ENCODE measurements at regions not wholly inside any gene's neighbourhood (a gene's known extent, or its start where the extent isn't known, plus 50 kb on each side); places are given as distances from the start of the nearest gene placed in this dataset.

DNA sequence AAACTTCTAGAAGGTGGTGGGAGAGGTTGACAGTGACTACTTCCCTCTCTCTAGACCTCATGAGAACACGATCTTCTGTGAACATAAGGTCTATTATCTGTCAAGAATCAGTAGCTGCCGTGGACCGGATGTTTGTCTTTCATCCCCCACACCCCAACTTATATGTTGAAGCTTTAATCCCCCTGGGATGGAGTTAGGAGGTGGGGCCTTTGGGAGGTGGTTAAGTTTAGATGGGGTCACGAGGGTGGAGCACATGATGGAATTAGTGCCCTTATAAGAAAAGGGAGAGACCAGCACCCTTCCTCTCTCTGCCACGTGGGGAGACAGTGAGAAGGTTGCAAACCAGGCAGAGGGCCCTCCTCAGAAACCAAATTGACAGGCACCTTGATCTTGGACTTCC, 409.1 kb downstream of the QKI start:
- Histone ChIP-seq H3K9ac (no peak overlapping the region), H3K27ac (no peak overlapping the region), H3K27me3 (ENCODE audit: insufficient read depth, low read depth) (no peaks in the 10 kb centered on the region), H3K4me3 (IDR thresholded peaks at IDR 0.05; ENCODE audit: insufficient read depth, low read depth, low read length) (no peak overlapping the region), H4K20me1 (ENCODE audit: insufficient read depth) (no peaks in the 10 kb centered on the region), H3K36me3 (ENCODE audit: insufficient read depth) (no peaks in the 10 kb centered on the region), H3K4me1 (ENCODE audit: low read depth, poor library complexity, severe bottlenecking) (no peaks in the 10 kb centered on the region), H3K4me2 (no peak overlapping the region), H2AFZ (ENCODE audit: low read depth) (no peak overlapping the region), H3K79me2 (ENCODE audit: insufficient read depth, low read depth) (no peaks in the 10 kb centered on the region)
- TF ChIP-seq, protein P1, sequence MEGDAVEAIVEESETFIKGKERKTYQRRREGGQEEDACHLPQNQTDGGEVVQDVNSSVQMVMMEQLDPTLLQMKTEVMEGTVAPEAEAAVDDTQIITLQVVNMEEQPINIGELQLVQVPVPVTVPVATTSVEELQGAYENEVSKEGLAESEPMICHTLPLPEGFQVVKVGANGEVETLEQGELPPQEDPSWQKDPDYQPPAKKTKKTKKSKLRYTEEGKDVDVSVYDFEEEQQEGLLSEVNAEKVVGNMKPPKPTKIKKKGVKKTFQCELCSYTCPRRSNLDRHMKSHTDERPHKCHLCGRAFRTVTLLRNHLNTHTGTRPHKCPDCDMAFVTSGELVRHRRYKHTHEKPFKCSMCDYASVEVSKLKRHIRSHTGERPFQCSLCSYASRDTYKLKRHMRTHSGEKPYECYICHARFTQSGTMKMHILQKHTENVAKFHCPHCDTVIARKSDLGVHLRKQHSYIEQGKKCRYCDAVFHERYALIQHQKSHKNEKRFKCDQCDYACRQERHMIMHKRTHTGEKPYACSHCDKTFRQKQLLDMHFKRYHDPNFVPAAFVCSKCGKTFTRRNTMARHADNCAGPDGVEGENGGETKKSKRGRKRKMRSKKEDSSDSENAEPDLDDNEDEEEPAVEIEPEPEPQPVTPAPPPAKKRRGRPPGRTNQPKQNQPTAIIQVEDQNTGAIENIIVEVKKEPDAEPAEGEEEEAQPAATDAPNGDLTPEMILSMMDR (conservative IDR thresholded peaks at IDR 0.05; ENCODE audit: low read depth, low read length) = no peak

GRCh38 chr6:163820745-163821458, 406.4 kb downstream of the QKI start:
- Histone ChIP-seq H3K27me3 (ENCODE audit: insufficient read depth, low read depth) (no peaks in the 10 kb centered on the region), H3K79me2 (ENCODE audit: insufficient read depth, low read depth) (no peaks in the 10 kb centered on the region), H4K20me1 (ENCODE audit: insufficient read depth) (no peaks in the 10 kb centered on the region), H3K27ac (no peak overlapping the region), H3K4me3 (IDR thresholded peaks at IDR 0.05; ENCODE audit: insufficient read depth, low read depth, low read length) (no peak overlapping the region), H2AFZ (ENCODE audit: low read depth) (no peak overlapping the region), H3K36me3 (ENCODE audit: insufficient read depth) (no peaks in the 10 kb centered on the region), H3K4me2 (no peak overlapping the region), H3K9ac (no peak overlapping the region), H3K4me1 (ENCODE audit: low read depth, poor library complexity, severe bottlenecking) (no peaks in the 10 kb centered on the region)
- TF ChIP-seq, protein P1 (conservative IDR thresholded peaks at IDR 0.05; ENCODE audit: low read depth, low read length) = no peak

- TF ChIP-seq, protein P1 (conservative IDR thresholded peaks at IDR 0.05; ENCODE audit: low read depth, low read length) = no peak
- no peak overlapping the region for H2AFZ ChIP-seq (ENCODE audit: low read depth)
- no peaks in the 10 kb centered on the region for H3K36me3 ChIP-seq (ENCODE audit: insufficient read depth)
- H3K4me1 ChIP-seq (ENCODE audit: low read depth, poor library complexity, severe bottlenecking) = no peaks in the 10 kb centered on the region
- H3K27me3 ChIP-seq (ENCODE audit: insufficient read depth, low read depth) = no peaks in the 10 kb centered on the region
- H3K4me3 ChIP-seq (IDR thresholded peaks at IDR 0.05; ENCODE audit: insufficient read depth, low read depth, low read length) = no peak overlapping the region
- no peak overlapping the region for H3K4me2 ChIP-seq
- no peaks in the 10 kb centered on the region for H3K79me2 ChIP-seq (ENCODE audit: insufficient read depth, low read depth)
- no peak overlapping the region for H3K27ac ChIP-seq
- H4K20me1 ChIP-seq (ENCODE audit: insufficient read depth) = no peaks in the 10 kb centered on the region
- H3K9ac ChIP-seq = no peak overlapping the region
Observed at GRCh38 chr6:163820171-163820570, 405.7 kb downstream of the QKI start.

- Histone ChIP-seq H3K4me3 (IDR thresholded peaks at IDR 0.05; ENCODE audit: insufficient read depth, low read depth, low read length) (no peak overlapping the region), H3K9ac (no peak overlapping the region), H3K27ac (no peak overlapping the region), H3K36me3 (ENCODE audit: insufficient read depth) (no peaks in the 10 kb centered on the region), H4K20me1 (ENCODE audit: insufficient read depth) (no peaks in the 10 kb centered on the region), H2AFZ (ENCODE audit: low read depth) (no peak overlapping the region), H3K4me1 (ENCODE audit: low read depth, poor library complexity, severe bottlenecking) (no peaks in the 10 kb centered on the region), H3K4me2 (no peak overlapping the region), H3K79me2 (ENCODE audit: insufficient read depth, low read depth) (no peaks in the 10 kb centered on the region), H3K27me3 (ENCODE audit: insufficient read depth, low read depth) (no peaks in the 10 kb centered on the region)
- TF ChIP-seq, protein P1 (conservative IDR thresholded peaks at IDR 0.05; ENCODE audit: low read depth, low read length) = no peak
Observed at GRCh38 chr6:163818719-163819118, 404.2 kb downstream of the QKI start.
